GM10266 (cell line): ENCODE measurements at regions not wholly inside any gene's neighbourhood (a gene's known extent, or its start where the extent isn't known, plus 50 kb on each side); places are given as distances from the start of the nearest gene placed in this dataset.

Experiments
- DNase-seq: peaks from one replicate; pipeline ENCODE4 v3.0.0; 2012; ENCODE audit errors: extremely low spot score
- TF ChIP-seq, protein P1 (sequence below): IDR thresholded peaks from 2 replicates; pipeline ENCODE4 v1.5.1; 2012; ENCODE audit warnings: mild to moderate bottlenecking, low read depth; ENCODE audit not compliant: control insufficient read depth, insufficient read depth; ENCODE audit errors: missing control alignments

DNA sequence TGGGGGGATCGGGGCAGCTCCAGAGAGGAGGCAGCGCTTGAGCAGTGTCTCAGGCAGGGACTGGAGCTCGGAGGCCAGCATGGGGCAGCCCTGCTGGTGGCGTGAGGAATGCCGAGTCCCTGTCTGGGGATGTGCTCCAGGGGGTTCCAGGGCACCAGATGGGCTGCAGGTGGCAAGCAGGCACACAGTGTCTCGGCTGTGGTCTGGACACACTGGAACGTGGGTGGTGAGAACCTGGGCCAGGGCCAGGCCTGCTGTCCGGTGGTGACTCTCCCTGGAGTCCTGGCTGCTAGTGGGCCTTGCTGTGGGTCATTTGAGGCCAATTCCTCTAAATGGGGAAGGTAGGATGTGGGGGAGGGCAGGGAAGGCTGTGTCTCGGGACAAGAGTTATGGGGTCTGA is 199.4 kb upstream of the RTL1 start:
- DNase-seq = no peak
- TF ChIP-seq, protein P1, sequence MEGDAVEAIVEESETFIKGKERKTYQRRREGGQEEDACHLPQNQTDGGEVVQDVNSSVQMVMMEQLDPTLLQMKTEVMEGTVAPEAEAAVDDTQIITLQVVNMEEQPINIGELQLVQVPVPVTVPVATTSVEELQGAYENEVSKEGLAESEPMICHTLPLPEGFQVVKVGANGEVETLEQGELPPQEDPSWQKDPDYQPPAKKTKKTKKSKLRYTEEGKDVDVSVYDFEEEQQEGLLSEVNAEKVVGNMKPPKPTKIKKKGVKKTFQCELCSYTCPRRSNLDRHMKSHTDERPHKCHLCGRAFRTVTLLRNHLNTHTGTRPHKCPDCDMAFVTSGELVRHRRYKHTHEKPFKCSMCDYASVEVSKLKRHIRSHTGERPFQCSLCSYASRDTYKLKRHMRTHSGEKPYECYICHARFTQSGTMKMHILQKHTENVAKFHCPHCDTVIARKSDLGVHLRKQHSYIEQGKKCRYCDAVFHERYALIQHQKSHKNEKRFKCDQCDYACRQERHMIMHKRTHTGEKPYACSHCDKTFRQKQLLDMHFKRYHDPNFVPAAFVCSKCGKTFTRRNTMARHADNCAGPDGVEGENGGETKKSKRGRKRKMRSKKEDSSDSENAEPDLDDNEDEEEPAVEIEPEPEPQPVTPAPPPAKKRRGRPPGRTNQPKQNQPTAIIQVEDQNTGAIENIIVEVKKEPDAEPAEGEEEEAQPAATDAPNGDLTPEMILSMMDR = no peak

DNA sequence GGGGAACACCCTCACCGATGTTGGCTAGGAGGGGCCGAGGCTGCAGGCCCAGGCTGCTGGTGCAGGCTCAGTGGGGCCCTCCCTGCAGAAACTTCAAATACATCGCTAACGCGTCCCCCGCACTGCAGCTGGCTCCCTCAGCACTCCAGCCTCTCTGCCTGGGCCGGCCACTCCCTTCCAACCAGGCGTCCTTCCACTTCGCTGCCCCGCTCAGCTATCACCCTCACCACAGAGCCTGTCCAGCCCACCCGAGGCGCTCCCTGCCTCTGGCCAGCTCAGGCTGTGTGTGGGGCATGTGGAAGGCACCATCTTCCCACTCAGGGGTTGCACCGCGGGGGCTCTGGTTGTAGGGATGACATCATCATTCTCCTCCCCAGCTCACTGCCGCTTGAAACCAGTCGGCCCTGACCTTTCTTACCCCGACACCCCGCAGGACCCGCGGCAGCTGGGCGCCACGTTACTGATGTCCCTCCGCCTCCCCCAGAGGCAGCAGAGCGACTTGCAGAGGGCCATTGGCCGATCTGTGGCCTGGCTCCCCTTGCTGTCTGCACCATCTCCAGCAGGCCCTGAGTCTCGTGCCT is 199.9 kb upstream of the RTL1 start:
- DNase-seq = no peak
- TF ChIP-seq, protein P1 = no peak

DNA sequence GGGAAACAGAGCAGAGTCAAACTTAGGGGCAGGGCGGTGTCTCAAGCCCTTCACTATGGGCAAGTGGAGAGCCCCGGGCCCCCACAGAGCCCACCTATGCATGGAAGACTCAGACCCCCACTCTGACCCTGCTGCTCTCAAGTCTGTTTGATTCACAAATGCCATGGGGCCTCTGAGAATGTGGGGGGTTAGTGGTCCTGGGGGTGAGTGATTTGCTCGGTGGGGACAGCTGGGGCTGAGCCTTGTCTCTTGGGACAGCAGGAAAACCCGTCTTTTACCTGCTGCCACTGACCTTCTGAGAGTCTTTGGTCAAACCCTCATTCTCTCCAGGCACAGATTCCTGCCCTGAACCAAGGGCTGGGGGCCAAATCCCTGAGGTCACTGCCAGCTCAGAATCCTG is 201.0 kb upstream of the RTL1 start:
- no peak for DNase-seq
- TF ChIP-seq, protein P1 = no peak

DNA sequence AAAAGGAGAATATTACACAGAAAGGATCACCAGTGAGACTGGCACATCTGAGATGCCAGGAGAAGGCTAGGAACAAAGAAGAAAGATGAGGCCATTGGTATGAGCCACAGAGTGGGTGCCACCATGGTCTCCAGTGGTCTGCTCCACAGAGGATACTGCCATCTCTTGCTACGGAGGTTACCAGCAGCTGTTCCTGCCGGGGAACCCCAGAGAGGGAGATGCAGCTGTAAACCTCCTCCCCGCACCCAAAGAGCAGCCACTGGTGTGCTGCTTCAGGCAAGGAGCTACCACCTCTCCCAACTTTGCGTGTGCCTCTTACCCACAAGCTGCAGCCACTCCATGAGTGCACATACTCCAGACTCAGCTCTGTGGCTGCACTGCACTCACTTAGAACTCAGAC is 201.5 kb upstream of the RTL1 start:
- DNase-seq = no peak
- TF ChIP-seq, protein P1 = no peak

DNA sequence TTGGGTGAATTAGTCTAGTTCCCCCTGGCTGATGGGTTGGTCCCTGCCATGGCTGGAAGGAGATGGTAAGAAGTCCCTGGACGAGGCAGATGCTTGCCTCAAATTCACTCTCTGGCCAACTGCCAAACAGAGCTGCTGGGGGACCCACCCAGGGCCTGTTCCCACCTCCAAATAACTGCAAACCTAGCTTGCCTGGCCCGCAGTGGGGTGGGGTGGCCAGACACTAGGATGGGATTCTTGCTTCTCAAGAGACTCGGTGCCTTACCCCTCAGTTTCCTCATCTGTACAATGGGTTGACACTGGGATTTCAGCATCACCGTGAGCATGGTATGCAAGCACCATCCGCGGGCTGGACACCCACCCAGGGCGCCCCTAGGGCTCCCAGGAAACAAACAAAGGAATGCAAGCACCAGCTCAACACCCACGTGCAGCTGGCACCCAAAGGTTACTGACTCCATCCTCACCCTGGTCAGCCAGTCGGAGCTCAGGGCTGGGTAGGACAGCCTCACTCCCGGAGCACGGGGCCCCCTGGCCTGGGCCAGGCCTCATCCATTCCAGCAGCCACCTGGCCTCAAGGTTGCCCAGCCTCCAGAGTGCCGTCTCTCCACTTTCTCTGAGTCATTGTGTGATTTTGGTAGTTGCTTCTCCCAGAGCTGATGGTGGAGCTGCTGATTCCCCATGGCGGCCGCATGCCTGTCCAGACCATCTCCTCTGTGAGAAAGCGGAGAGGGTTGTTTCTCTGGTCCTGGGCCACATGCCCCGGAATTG is 205.2 kb upstream of the RTL1 start:
- no peak for DNase-seq
- TF ChIP-seq, protein P1 = no peak

DNA sequence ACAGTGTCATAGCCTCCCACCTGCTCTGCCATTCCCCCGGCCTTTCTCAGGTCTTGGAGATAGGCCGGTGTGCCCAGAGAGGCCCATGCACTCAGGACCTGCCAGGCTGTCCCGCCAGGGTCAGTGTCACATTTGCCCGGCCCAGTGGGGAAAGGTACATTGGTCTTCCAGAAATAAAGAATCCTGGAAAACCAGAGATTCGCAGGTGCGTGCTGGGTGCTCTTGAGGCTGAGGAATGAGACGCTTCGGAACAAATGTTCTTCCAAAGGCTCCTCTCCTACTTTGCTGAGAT is 205.8 kb upstream of the RTL1 start:
- TF ChIP-seq, protein P1 = no peak

DNA sequence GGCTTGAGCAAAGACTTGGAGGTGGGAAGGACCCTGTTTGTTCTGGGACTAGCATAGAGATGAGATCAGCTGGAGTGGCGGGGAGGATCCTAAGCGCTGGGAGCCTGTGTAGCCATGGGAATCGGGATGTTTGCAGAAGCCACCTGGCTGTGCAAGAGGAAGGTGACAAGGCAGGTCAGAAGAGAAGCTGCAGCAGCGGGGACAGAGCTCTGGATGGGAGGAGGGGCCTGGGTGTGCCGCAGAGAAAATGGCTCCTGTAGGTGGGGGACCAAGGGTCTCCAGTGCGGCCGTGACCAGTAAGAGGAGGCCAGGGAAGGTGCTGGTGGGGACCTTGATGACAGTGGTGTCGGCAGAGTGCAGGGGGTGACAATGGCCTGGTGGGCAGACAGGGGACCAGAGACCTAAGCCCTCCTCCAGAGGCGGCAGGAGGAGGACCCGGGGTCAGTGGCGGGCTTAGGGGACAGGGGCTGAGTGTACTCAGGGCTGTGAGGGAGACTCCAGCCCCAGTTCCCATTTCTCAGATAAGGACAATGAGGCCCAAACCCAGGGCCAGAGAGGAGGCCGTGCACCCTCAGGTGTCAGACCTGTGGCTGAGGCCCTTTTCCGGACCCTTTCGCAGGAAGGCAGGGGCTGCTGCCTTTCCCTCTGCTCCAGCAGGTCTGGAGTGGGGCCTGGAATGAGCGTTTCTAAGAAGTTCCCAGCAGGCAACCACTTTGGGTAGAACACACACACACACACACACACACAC is 206.6 kb upstream of the RTL1 start:
- TF ChIP-seq, protein P1 = no peak
- no peak for DNase-seq

More for the DNA sequence above, 205.8 kb upstream of the RTL1 start:
- no peak for DNase-seq
